ENCODE measurements at regions not wholly inside any gene's neighbourhood (a gene's known extent, or its start where the extent isn't known, plus 50 kb on each side); places are given as distances from the start of the nearest gene placed in this dataset.

- H3K27ac ChIP-seq (ENCODE audit: low read length): no peak overlapping the region
- H3K9me3 ChIP-seq (ENCODE audit: low read length): no peaks in the 10 kb centered on the region
- H3K9me2 ChIP-seq (ENCODE audit: insufficient read depth, low read length): no peaks in the 10 kb centered on the region
- no peaks in the 10 kb centered on the region for H3K27me3 ChIP-seq (ENCODE audit: insufficient read depth, low read depth, low read length)
- no peaks in the 10 kb centered on the region for H3K36me3 ChIP-seq (ENCODE audit: insufficient read depth, low read length)
- no peaks in the 10 kb centered on the region for H3K79me2 ChIP-seq (replicated peaks; ENCODE audit: insufficient read depth, low read length)
- no peak overlapping the region for H3K9ac ChIP-seq (ENCODE audit: low read length)
- H4K20me1 ChIP-seq (ENCODE audit: insufficient read depth): no peaks in the 10 kb centered on the region
- H2AFZ ChIP-seq (ENCODE audit: low read depth, low read length): no peak overlapping the region
- no peak for TF ChIP-seq TAF1 (IDR thresholded peaks at IDR 0.05; ENCODE audit: low read depth)
- no peak for TF ChIP-seq MXI1 (conservative IDR thresholded peaks at IDR 0.05; ENCODE audit: poor library complexity, severe bottlenecking)
- TF ChIP-seq EP300 (conservative IDR thresholded peaks at IDR 0.05; ENCODE audit: poor library complexity, severe bottlenecking): no peak
- TF ChIP-seq, protein P1, sequence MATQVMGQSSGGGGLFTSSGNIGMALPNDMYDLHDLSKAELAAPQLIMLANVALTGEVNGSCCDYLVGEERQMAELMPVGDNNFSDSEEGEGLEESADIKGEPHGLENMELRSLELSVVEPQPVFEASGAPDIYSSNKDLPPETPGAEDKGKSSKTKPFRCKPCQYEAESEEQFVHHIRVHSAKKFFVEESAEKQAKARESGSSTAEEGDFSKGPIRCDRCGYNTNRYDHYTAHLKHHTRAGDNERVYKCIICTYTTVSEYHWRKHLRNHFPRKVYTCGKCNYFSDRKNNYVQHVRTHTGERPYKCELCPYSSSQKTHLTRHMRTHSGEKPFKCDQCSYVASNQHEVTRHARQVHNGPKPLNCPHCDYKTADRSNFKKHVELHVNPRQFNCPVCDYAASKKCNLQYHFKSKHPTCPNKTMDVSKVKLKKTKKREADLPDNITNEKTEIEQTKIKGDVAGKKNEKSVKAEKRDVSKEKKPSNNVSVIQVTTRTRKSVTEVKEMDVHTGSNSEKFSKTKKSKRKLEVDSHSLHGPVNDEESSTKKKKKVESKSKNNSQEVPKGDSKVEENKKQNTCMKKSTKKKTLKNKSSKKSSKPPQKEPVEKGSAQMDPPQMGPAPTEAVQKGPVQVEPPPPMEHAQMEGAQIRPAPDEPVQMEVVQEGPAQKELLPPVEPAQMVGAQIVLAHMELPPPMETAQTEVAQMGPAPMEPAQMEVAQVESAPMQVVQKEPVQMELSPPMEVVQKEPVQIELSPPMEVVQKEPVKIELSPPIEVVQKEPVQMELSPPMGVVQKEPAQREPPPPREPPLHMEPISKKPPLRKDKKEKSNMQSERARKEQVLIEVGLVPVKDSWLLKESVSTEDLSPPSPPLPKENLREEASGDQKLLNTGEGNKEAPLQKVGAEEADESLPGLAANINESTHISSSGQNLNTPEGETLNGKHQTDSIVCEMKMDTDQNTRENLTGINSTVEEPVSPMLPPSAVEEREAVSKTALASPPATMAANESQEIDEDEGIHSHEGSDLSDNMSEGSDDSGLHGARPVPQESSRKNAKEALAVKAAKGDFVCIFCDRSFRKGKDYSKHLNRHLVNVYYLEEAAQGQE (IDR thresholded peaks at IDR 0.05; ENCODE audit: borderline replicate concordance): no peak
- no peak for TF ChIP-seq CTCF (IDR thresholded peaks at IDR 0.05; ENCODE audit: poor library complexity, severe bottlenecking)
- TF ChIP-seq RAD21 (conservative IDR thresholded peaks at IDR 0.05): no peak
- TF ChIP-seq EZH2 (IDR thresholded peaks at IDR 0.05; ENCODE audit: borderline replicate concordance, insufficient read depth, low read length, poor library complexity, severe bottlenecking): no peak
- no peak for TF ChIP-seq SMC3 (conservative IDR thresholded peaks at IDR 0.05; ENCODE audit: poor library complexity)
- no peak for TF ChIP-seq POLR2AphosphoS5 (IDR thresholded peaks at IDR 0.05)
- no peaks in the 10 kb centered on the region for H3F3A ChIP-seq (ENCODE audit: insufficient read depth, low read length, poor library complexity, severe bottlenecking)
- H3K4me2 ChIP-seq (ENCODE audit: low read length): no peak overlapping the region
- H3K4me3 ChIP-seq (ENCODE audit: low read length): no peak overlapping the region
Observed at GRCh38 chr15:87155771-87156170, 1076.1 kb downstream of the AGBL1 start.

GRCh38 chr15:87154761-87155160 is 1075.1 kb downstream of the AGBL1 start:
- H3K27ac ChIP-seq (ENCODE audit: low read length): no peak overlapping the region
- H3K9me2 ChIP-seq (ENCODE audit: insufficient read depth, low read length): no peaks in the 10 kb centered on the region
- H3K4me3 ChIP-seq (ENCODE audit: low read length): no peak overlapping the region
- no peaks in the 10 kb centered on the region for H3K79me2 ChIP-seq (replicated peaks; ENCODE audit: insufficient read depth, low read length)
- no peak overlapping the region for H3K4me2 ChIP-seq (ENCODE audit: low read length)
- H3K9ac ChIP-seq (ENCODE audit: low read length): no peak overlapping the region
- no peak overlapping the region for H2AFZ ChIP-seq (ENCODE audit: low read depth, low read length)
- no peaks in the 10 kb centered on the region for H3K36me3 ChIP-seq (ENCODE audit: insufficient read depth, low read length)
- H3K9me3 ChIP-seq (ENCODE audit: low read length): no peaks in the 10 kb centered on the region
- no peak for TF ChIP-seq CTCF (IDR thresholded peaks at IDR 0.05; ENCODE audit: poor library complexity, severe bottlenecking)
- TF ChIP-seq RAD21 (conservative IDR thresholded peaks at IDR 0.05): no peak
- TF ChIP-seq EP300 (conservative IDR thresholded peaks at IDR 0.05; ENCODE audit: poor library complexity, severe bottlenecking): no peak
- TF ChIP-seq, protein P1 (IDR thresholded peaks at IDR 0.05; ENCODE audit: borderline replicate concordance): no peak
- TF ChIP-seq POLR2AphosphoS5 (IDR thresholded peaks at IDR 0.05): no peak
- TF ChIP-seq TAF1 (IDR thresholded peaks at IDR 0.05; ENCODE audit: low read depth): no peak
- no peak for TF ChIP-seq MXI1 (conservative IDR thresholded peaks at IDR 0.05; ENCODE audit: poor library complexity, severe bottlenecking)
- no peak for TF ChIP-seq EZH2 (IDR thresholded peaks at IDR 0.05; ENCODE audit: borderline replicate concordance, insufficient read depth, low read length, poor library complexity, severe bottlenecking)
- no peak for TF ChIP-seq SMC3 (conservative IDR thresholded peaks at IDR 0.05; ENCODE audit: poor library complexity)
- H3F3A ChIP-seq (ENCODE audit: insufficient read depth, low read length, poor library complexity, severe bottlenecking): no peaks in the 10 kb centered on the region
- H4K20me1 ChIP-seq (ENCODE audit: insufficient read depth): no peaks in the 10 kb centered on the region
- no peaks in the 10 kb centered on the region for H3K27me3 ChIP-seq (ENCODE audit: insufficient read depth, low read depth, low read length)

Data from neural cell (in vitro differentiated cells).